KOPT-K1 (cell line): ENCODE measurements at regions not wholly inside any gene's neighbourhood (a gene's known extent, or its start where the extent isn't known, plus 50 kb on each side); places are given as distances from the start of the nearest gene placed in this dataset.
A peak's percentile ranks its signal among the peaks of the same experiment; 100 is the strongest.

Experiments used
- H3K27ac ChIP-seq: fragments of 200-600 bp; sonication (generic); 2 replicates; pipeline ENCODE4 v1.5.1; 2016; ENCODE audit warnings: antibody characterized with exemption, mild to moderate bottlenecking, low read depth, low read length; ENCODE audit not compliant: poor library complexity, severe bottlenecking
- H3K36me3 ChIP-seq: fragments of 200-600 bp; sonication (generic); 2 replicates; pipeline ENCODE4 v1.5.1; 2017; ENCODE audit warnings: antibody characterized with exemption, mild to moderate bottlenecking, low read length, moderate library complexity; ENCODE audit not compliant: insufficient read depth
- H3K9me3 ChIP-seq: fragments of 200-600 bp; sonication (generic); 2 replicates; pipeline ENCODE4 v1.5.1; 2017; ENCODE audit warnings: antibody characterized with exemption, low read length, mild to moderate bottlenecking; ENCODE audit not compliant: insufficient read depth, poor library complexity, severe bottlenecking

DNA sequence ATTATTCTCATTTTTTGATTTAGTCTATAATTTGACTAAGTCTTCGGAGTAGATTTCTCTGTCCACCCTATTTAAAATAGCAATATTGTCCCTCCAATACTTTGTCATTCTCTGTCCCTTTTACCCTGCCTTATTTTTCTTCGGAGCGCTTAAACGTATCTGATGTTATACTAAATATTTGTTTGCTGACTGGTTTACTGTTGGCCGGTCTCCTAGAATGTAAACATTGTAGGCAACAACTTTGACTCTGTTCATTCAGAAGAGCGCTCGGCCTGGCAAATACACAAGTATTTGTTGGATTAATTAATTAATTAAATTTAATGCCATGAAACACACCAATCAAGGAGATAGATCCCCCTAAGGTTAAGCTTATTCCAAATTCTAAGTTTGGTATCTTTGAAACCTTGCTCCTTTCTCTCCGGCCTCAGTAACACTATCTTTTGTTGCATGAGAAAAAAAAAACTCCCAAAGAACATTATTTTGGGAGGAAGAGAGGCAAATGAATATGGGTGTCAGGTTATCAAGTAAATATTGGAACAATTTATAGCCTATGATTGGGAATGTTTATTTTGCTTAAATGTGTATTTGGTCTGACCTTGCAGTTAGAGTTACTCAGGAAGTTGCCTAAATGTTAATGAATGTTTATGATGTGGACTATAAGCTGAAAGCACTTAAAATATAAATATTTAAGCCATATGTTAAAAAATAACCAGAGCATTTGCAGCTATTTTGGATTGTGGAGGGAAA is 231.1 kb downstream of the SOX4 start:
- H3K9me3 ChIP-seq, result no peaks in the 10 kb centered on the region
- no peak overlapping the region for H3K27ac ChIP-seq
- no peaks in the 10 kb centered on the region for H3K36me3 ChIP-seq

DNA sequence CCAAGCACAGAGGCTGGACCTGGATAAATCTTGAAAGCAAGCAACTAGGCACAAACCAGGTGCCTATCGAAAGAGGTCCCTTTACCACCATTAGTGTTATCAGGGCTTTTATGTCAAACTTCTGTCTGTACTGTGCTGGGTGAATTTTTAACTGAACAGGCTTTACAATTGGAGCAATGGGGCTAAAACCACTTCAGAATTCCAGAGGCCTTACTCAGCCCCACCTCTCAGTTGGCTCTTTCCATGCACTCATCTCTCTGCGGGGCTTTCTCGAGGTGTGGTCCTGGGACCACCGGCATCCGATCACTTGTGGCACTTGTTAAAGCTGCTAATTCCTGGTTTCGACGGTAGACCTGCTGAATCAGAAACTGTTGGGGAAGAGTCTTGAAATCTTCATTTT is 232.5 kb downstream of the SOX4 start:
- H3K9me3 ChIP-seq, result no peaks in the 10 kb centered on the region
- H3K27ac ChIP-seq, result no peak overlapping the region
- no peaks in the 10 kb centered on the region for H3K36me3 ChIP-seq

- Histone ChIP-seq H3K27ac (peak overlapping the region; percentile 12), H3K36me3 (no peaks in the 10 kb centered on the region), H3K9me3 (no peaks in the 10 kb centered on the region)
These were observed 233.4 kb downstream of the SOX4 start for GRCh38 chr6:21826904-21827303.

DNA sequence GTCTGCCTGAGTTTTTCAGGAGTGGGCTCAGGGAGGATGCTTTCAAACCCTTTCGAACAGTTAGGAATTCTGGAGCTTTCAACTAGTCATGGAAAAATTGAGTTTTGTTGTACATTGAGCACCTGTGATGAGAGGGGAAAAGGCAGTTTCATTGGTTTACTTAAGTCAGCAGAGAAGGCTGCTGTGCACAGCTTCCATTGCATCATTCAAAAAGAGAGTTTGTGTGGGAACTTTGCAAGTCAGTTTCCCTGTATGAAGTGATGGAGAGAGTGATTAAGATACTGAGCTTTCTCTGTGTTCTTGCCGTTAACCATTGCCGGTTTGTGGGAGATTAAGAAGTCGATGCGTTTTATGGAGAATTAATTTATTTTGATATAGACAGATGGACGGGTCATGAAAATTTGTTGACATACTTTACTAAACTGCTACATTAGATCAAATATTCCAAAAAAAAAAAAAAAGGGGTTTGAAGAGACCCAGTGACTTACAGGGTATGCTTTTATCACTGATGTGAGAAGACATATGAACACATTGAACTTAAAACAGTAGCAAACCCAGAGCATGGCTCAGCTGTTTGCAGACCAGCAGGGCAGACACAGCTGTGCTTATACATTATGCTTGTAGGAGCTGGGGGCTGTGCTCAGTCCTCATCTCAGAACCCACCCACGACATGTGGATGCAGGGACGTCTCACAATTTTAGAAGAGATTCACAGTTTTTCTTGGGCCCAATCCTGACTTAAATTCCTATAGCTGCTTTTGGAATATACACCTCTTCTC is 234.1 kb downstream of the SOX4 start:
- H3K27ac ChIP-seq, result peak overlapping the region; percentile 16
- no peaks in the 10 kb centered on the region for H3K9me3 ChIP-seq
- H3K36me3 ChIP-seq, result no peaks in the 10 kb centered on the region

GRCh38 chr6:21828704-21829103 is 235.2 kb downstream of the SOX4 start:
- no peaks in the 10 kb centered on the region for H3K9me3 ChIP-seq
- H3K36me3 ChIP-seq, result no peaks in the 10 kb centered on the region
- H3K27ac ChIP-seq, result peak overlapping the region; percentile 16

- Histone ChIP-seq H3K36me3 (no peaks in the 10 kb centered on the region), H3K27ac (no peak overlapping the region)
These were observed 235.6 kb downstream of the SOX4 start for GRCh38 chr6:21829126-21829525.

GRCh38 chr6:21831521-21832291 is 238.2 kb downstream of the SOX4 start:
- Histone ChIP-seq H3K27ac (peak overlapping the region; percentile 38), H3K9me3 (no peaks in the 10 kb centered on the region), H3K36me3 (no peaks in the 10 kb centered on the region)

More at GRCh38 chr6:21829126-21829525, 235.6 kb downstream of the SOX4 start:
- H3K9me3 ChIP-seq, result no peaks in the 10 kb centered on the region

GRCh38 chr6:21836277-21836676 is 242.7 kb downstream of the SOX4 start:
- Histone ChIP-seq H3K27ac (peak overlapping the region; percentile 46), H3K9me3 (no peaks in the 10 kb centered on the region), H3K36me3 (no peaks in the 10 kb centered on the region)

DNA sequence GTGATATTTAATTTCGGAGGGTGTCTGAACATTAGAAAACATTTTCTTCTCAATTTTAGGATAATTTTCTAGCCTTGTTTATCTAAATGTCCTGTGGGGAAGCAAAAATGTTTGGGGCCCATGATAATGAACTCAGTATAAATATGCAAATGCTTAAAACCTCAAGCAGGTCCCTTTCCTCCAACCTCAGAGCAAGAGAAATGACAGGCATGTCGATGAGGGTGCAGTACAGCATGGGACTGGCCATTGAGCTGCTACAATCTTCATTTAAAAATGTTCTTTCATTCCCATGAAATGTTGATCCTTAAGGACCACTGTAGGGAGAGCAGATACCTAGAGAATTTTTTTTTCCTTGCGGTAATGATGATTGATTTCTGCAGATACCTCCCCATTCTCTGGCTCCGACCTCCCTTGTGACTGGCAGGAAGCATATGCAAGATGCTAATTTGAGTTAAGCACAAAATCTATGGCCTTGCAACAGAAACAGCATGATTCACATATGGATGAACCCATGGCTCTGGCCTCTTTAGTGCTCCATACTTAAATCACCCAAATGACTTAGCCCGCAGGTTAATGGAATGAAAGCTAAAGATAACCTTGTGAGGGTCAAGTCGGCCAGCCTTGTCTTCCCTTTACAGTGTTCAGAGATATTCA is 243.3 kb downstream of the SOX4 start:
- H3K27ac ChIP-seq, result peak overlapping the region; percentile 46
- no peaks in the 10 kb centered on the region for H3K9me3 ChIP-seq
- H3K36me3 ChIP-seq, result no peaks in the 10 kb centered on the region

GRCh38 chr6:21840428-21840827 is 246.9 kb downstream of the SOX4 start:
- H3K9me3 ChIP-seq, result no peaks in the 10 kb centered on the region
- no peak overlapping the region for H3K27ac ChIP-seq
- H3K36me3 ChIP-seq, result no peaks in the 10 kb centered on the region

- Histone ChIP-seq H3K27ac (no peak overlapping the region), H3K9me3 (no peaks in the 10 kb centered on the region), H3K36me3 (no peaks in the 10 kb centered on the region)
These were observed 249.5 kb downstream of the SOX4 start for GRCh38 chr6:21842875-21843645.

DNA sequence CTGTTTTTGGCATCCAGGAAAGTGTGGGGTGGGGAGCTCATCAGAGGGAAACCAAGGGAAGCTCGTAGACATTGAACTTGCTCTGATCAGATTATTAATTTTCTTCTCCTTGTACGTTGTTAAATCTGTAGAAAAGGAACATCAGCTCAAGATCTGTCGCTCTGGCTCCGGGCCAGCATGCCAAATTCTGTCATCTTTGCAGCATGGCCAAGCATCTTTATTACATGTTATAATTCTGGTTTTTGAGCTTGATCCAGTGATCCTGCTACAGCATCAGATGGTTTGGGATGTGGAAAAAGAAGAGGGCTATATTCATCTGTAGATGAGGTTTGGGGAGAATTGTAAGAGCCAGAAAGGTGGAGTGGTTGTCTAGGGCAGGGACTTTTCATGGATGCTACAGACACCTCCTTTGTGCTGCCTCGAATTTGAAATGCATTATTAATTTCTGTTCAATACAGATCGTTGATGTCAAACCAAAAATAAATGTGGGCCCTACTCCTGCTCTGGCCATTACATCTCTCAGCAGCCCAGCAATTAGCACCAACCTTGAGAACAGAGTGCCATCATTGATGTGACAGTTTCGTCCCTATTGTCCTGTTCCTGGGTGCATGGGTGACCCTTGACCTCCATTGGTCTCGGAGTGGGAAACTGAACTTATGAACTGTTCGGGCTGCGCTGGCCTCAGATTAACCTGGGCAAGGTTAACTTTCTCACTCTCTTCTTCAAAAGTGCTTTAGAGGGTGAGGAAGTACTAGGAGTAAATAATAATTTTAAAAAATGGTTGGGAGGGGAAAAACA is 250.8 kb downstream of the SOX4 start:
- Histone ChIP-seq H3K27ac (peak overlapping the region; percentile 89), H3K9me3 (no peaks in the 10 kb centered on the region), H3K36me3 (no peaks in the 10 kb centered on the region)

DNA sequence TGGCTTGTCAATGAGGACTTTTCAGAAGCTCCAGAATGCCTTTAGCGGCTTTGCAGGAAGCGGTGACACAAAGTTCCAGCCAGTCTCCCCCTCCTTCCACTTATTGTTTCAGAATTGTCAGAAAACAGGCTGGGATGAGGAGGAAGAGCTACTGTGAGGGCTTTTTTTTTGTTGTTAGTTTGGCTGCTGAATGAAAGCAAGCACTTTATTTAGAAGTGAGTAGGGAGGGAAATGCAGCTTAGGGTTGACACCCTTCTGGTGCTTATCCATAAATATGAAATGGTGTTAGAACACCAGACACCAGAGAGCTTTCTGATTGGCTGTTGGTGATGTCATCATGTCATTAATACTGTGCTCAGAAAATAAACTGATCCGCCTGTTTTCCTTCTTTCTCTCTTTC is 251.5 kb downstream of the SOX4 start:
- Histone ChIP-seq H3K36me3 (no peaks in the 10 kb centered on the region), H3K9me3 (no peaks in the 10 kb centered on the region), H3K27ac (peak overlapping the region; percentile 89)
